SK-N-MC (cell line): ENCODE measurements at regions not wholly inside any gene's neighbourhood (a gene's known extent, or its start where the extent isn't known, plus 50 kb on each side); places are given as distances from the start of the nearest gene placed in this dataset.

ENCODE experiments used
- EZH2 ChIP-seq: fragments of 200-600 bp; sonication (generic); IDR thresholded peaks from one replicate; pipeline ENCODE4 v1.6.1; 2017; ENCODE audit warnings: antibody characterized with exemption
- FOXP2 ChIP-seq: optimal IDR thresholded peaks from 2 replicates; pipeline ENCODE3; 2011; ENCODE audit warnings: mild to moderate bottlenecking, moderate library complexity; ENCODE audit not compliant: insufficient read depth; ENCODE audit errors: extremely low read length, control extremely low read depth
- POLR2AphosphoS5 ChIP-seq: IDR thresholded peaks from 2 replicates; pipeline ENCODE4 v1.6.1; 2012; ENCODE audit warnings: mild to moderate bottlenecking, low read depth, low read length, borderline replicate concordance

GRCh38 chr7:16084370-16084769 lies 337.0 kb downstream of the CRPPA start:
- TF ChIP-seq EZH2 = no peak
- TF ChIP-seq POLR2AphosphoS5 = no peak
- TF ChIP-seq FOXP2 = no peak
